NCI-H2029 (cell line): ENCODE measurements at regions not wholly inside any gene's neighbourhood (a gene's known extent, or its start where the extent isn't known, plus 50 kb on each side); places are given as distances from the start of the nearest gene placed in this dataset.

Source experiments
- DNase-seq: peaks from one replicate; lab custom pipeline; 2025; lab: John Stamatoyannopoulos, UW

- no peak for DNase-seq
These were observed 343.0 kb upstream of the TGFBR2 start for GRCh38 chr3:30263238-30263924.

- no peak for DNase-seq
These were observed 342.5 kb upstream of the TGFBR2 start for GRCh38 chr3:30263925-30264313.

GRCh38 chr3:30266524-30266923 is 339.9 kb upstream of the TGFBR2 start:
- no peak for DNase-seq

- DNase-seq = no peak
These were observed 338.1 kb upstream of the TGFBR2 start for GRCh38 chr3:30268288-30268687.

GRCh38 chr3:30269751-30270445 is 336.5 kb upstream of the TGFBR2 start:
- no peak for DNase-seq

GRCh38 chr3:30271781-30272180 is 334.6 kb upstream of the TGFBR2 start:
- no peak for DNase-seq

GRCh38 chr3:30273304-30274072 is 332.9 kb upstream of the TGFBR2 start:
- DNase-seq = no peak

- no peak for DNase-seq
These were observed 328.9 kb upstream of the TGFBR2 start for GRCh38 chr3:30277494-30277893.

- DNase-seq = no peak
These were observed 324.9 kb upstream of the TGFBR2 start for GRCh38 chr3:30281526-30281925.

- DNase-seq = no peak
These were observed 324.2 kb upstream of the TGFBR2 start for GRCh38 chr3:30282154-30282696.

GRCh38 chr3:30285188-30286006 is 321.0 kb upstream of the TGFBR2 start:
- no peak for DNase-seq

- DNase-seq = peak; percentile 73
These were observed 320.3 kb upstream of the TGFBR2 start for GRCh38 chr3:30286007-30286669.

GRCh38 chr3:30286811-30287210 is 319.6 kb upstream of the TGFBR2 start:
- no peak for DNase-seq

GRCh38 chr3:30288830-30289229 is 317.6 kb upstream of the TGFBR2 start:
- DNase-seq = no peak

- DNase-seq = no peak
These were observed 317.1 kb upstream of the TGFBR2 start for GRCh38 chr3:30289324-30289723.

GRCh38 chr3:30289766-30290165 is 316.6 kb upstream of the TGFBR2 start:
- DNase-seq = no peak

- no peak for DNase-seq
These were observed 315.9 kb upstream of the TGFBR2 start for GRCh38 chr3:30290479-30290878.

GRCh38 chr3:30292192-30292893 is 314.1 kb upstream of the TGFBR2 start:
- no peak for DNase-seq

- DNase-seq = no peak
These were observed 312.7 kb upstream of the TGFBR2 start for GRCh38 chr3:30293621-30294240.

GRCh38 chr3:30294241-30294667 is 312.1 kb upstream of the TGFBR2 start:
- DNase-seq = no peak
